ENCODE measurements at regions not wholly inside any gene's neighbourhood (a gene's known extent, or its start where the extent isn't known, plus 50 kb on each side); places are given as distances from the start of the nearest gene placed in this dataset.

DNA sequence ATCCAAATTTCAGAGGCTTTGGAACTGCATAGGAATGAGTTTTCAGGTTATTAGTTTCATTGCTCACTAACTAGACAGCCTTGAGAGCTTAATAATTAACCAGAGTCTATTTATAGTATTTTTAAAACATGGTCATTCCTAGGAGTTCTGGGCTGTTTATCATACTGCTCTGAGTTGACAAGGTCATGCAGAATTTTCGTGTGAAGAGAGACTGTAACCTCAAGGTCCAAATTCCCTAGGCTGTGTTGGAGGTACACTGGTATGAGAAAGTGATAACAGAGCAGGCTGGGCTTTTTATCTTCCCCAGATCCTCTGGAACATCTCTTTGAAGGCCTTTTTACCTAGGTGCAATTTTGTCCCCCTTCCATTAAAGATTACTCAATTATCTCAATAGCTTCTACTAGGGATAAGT, 736.3 kb downstream of the LTN1 start:
- Histone ChIP-seq H3K4me2 (ENCODE audit: low read length) (no peak overlapping the region), H3K4me3 (ENCODE audit: low read length) (no peak overlapping the region), H3K36me3 (ENCODE audit: control insufficient read depth, low read length) (no peaks in the 10 kb centered on the region), H3K27ac (ENCODE audit: low read depth, low read length) (no peak overlapping the region), H3K4me1 (ENCODE audit: control insufficient read depth, low read length) (no peaks in the 10 kb centered on the region), H4K20me1 (ENCODE audit: control insufficient read depth, insufficient read depth, low read depth, low read length) (no peaks in the 10 kb centered on the region), H3K9me2 (replicated peaks; ENCODE audit: control insufficient read depth, low read length) (no peaks in the 10 kb centered on the region), H3K9me3 (ENCODE audit: control insufficient read depth, insufficient read depth, low read length) (no peaks in the 10 kb centered on the region), H3K27me3 (ENCODE audit: control insufficient read depth, low read length) (no peaks in the 10 kb centered on the region), H3F3A (ENCODE audit: control insufficient read depth, insufficient read depth) (no peaks in the 10 kb centered on the region), H3K79me2 (ENCODE audit: control insufficient read depth, low read length) (no peaks in the 10 kb centered on the region)
- no peak for TF ChIP-seq EZH2phosphoT487 (IDR thresholded peaks at IDR 0.05; ENCODE audit: borderline replicate concordance, low read length)
- TF ChIP-seq, protein P1, sequence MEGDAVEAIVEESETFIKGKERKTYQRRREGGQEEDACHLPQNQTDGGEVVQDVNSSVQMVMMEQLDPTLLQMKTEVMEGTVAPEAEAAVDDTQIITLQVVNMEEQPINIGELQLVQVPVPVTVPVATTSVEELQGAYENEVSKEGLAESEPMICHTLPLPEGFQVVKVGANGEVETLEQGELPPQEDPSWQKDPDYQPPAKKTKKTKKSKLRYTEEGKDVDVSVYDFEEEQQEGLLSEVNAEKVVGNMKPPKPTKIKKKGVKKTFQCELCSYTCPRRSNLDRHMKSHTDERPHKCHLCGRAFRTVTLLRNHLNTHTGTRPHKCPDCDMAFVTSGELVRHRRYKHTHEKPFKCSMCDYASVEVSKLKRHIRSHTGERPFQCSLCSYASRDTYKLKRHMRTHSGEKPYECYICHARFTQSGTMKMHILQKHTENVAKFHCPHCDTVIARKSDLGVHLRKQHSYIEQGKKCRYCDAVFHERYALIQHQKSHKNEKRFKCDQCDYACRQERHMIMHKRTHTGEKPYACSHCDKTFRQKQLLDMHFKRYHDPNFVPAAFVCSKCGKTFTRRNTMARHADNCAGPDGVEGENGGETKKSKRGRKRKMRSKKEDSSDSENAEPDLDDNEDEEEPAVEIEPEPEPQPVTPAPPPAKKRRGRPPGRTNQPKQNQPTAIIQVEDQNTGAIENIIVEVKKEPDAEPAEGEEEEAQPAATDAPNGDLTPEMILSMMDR (IDR thresholded peaks at IDR 0.05; ENCODE audit: low read depth, low read length, poor library complexity, severe bottlenecking): no peak

DNA sequence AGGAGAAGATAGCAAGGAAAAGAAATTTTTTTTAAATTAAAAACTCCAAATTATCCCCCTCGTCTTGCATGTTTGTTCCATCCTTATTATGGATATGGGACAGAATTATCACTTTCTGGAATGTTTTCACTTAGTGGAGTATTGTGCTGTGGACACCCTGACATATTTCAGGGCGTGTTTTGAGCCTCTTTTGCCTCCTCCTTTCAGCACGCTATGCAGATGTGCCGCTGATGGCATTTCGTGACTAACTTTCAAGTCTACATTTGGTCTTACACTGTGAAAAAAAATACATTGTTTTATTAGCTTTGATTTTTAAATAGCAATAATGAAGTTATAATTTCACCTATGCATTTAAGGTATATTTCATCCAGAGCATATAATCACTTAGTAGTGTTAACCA, 738.7 kb downstream of the LTN1 start:
- Histone ChIP-seq H3K79me2 (ENCODE audit: control insufficient read depth, low read length) (no peaks in the 10 kb centered on the region), H4K20me1 (ENCODE audit: control insufficient read depth, insufficient read depth, low read depth, low read length) (no peaks in the 10 kb centered on the region), H3K4me2 (ENCODE audit: low read length) (no peak overlapping the region), H3K4me1 (ENCODE audit: control insufficient read depth, low read length) (no peaks in the 10 kb centered on the region), H3F3A (ENCODE audit: control insufficient read depth, insufficient read depth) (no peaks in the 10 kb centered on the region), H3K27me3 (ENCODE audit: control insufficient read depth, low read length) (no peaks in the 10 kb centered on the region), H3K4me3 (ENCODE audit: low read length) (no peak overlapping the region), H3K9me2 (replicated peaks; ENCODE audit: control insufficient read depth, low read length) (no peaks in the 10 kb centered on the region), H3K27ac (ENCODE audit: low read depth, low read length) (no peak overlapping the region), H3K36me3 (ENCODE audit: control insufficient read depth, low read length) (no peaks in the 10 kb centered on the region), H3K9me3 (ENCODE audit: control insufficient read depth, insufficient read depth, low read length) (no peaks in the 10 kb centered on the region)
- TF ChIP-seq, protein P1 (IDR thresholded peaks at IDR 0.05; ENCODE audit: low read depth, low read length, poor library complexity, severe bottlenecking): no peak
- no peak for TF ChIP-seq EZH2phosphoT487 (IDR thresholded peaks at IDR 0.05; ENCODE audit: borderline replicate concordance, low read length)

DNA sequence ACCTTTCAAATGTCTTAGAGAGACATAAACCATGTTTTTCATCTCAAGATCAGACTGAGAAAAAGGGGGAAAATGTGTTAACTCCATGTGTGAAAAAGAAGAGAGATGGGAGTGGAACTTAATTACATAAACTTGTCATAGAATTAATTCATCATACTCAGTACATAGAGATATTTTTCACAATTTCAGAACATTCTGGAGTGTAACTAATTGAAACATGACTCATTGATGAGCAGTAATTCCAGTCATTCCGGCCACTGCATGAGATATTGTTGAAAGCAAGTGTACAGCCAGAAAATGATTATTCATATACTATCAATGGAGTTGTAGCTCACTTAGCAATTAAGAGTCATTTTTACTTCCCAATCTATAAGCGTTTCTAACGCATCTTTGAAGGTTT, 739.3 kb downstream of the LTN1 start:
- no peaks in the 10 kb centered on the region for H3K9me2 ChIP-seq (replicated peaks; ENCODE audit: control insufficient read depth, low read length)
- H3K27ac ChIP-seq (ENCODE audit: low read depth, low read length): no peak overlapping the region
- no peaks in the 10 kb centered on the region for H3K4me1 ChIP-seq (ENCODE audit: control insufficient read depth, low read length)
- no peak overlapping the region for H3K4me2 ChIP-seq (ENCODE audit: low read length)
- no peaks in the 10 kb centered on the region for H3F3A ChIP-seq (ENCODE audit: control insufficient read depth, insufficient read depth)
- TF ChIP-seq, protein P1 (IDR thresholded peaks at IDR 0.05; ENCODE audit: low read depth, low read length, poor library complexity, severe bottlenecking): no peak
- TF ChIP-seq EZH2phosphoT487 (IDR thresholded peaks at IDR 0.05; ENCODE audit: borderline replicate concordance, low read length): no peak
- no peaks in the 10 kb centered on the region for H4K20me1 ChIP-seq (ENCODE audit: control insufficient read depth, insufficient read depth, low read depth, low read length)
- H3K27me3 ChIP-seq (ENCODE audit: control insufficient read depth, low read length): no peaks in the 10 kb centered on the region
- H3K9me3 ChIP-seq (ENCODE audit: control insufficient read depth, insufficient read depth, low read length): no peaks in the 10 kb centered on the region
- H3K36me3 ChIP-seq (ENCODE audit: control insufficient read depth, low read length): no peaks in the 10 kb centered on the region
- H3K4me3 ChIP-seq (ENCODE audit: low read length): no peak overlapping the region
- H3K79me2 ChIP-seq (ENCODE audit: control insufficient read depth, low read length): no peaks in the 10 kb centered on the region

DNA sequence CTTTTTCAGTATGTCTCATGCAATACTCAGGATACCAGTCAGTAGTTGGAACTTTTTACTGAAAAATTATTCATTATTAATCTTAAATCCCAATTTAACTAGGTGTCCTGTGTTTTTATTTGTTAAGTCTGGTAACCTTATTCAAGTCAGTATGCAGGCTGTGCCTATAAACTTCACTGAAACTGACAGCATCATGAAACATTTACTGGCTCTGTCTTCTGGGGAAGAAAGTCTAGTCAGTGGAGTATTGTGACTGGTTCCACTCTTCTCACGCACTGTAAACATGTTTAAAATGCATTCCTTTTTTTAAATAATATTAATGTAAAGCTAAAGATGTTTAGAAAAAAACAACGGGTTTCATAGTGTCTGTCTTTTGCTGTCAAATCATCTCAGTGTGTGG, 739.7 kb downstream of the LTN1 start:
- Histone ChIP-seq H3K36me3 (ENCODE audit: control insufficient read depth, low read length) (no peaks in the 10 kb centered on the region), H3K79me2 (ENCODE audit: control insufficient read depth, low read length) (no peaks in the 10 kb centered on the region), H3F3A (ENCODE audit: control insufficient read depth, insufficient read depth) (no peaks in the 10 kb centered on the region), H3K27me3 (ENCODE audit: control insufficient read depth, low read length) (no peaks in the 10 kb centered on the region), H4K20me1 (ENCODE audit: control insufficient read depth, insufficient read depth, low read depth, low read length) (no peaks in the 10 kb centered on the region), H3K4me2 (ENCODE audit: low read length) (no peak overlapping the region), H3K27ac (ENCODE audit: low read depth, low read length) (no peak overlapping the region), H3K4me1 (ENCODE audit: control insufficient read depth, low read length) (no peaks in the 10 kb centered on the region), H3K9me2 (replicated peaks; ENCODE audit: control insufficient read depth, low read length) (no peaks in the 10 kb centered on the region), H3K4me3 (ENCODE audit: low read length) (no peak overlapping the region), H3K9me3 (ENCODE audit: control insufficient read depth, insufficient read depth, low read length) (no peaks in the 10 kb centered on the region)
- TF ChIP-seq EZH2phosphoT487 (IDR thresholded peaks at IDR 0.05; ENCODE audit: borderline replicate concordance, low read length): no peak
- TF ChIP-seq, protein P1 (IDR thresholded peaks at IDR 0.05; ENCODE audit: low read depth, low read length, poor library complexity, severe bottlenecking): no peak
